GM12878 (cell line): ENCODE measurements at regions not wholly inside any gene's neighbourhood (a gene's known extent, or its start where the extent isn't known, plus 50 kb on each side); places are given as distances from the start of the nearest gene placed in this dataset.

ENCODE experiments used
- CREM ChIP-seq: IDR thresholded peaks from 2 replicates; pipeline ENCODE4 v1.6.1; 2014; ENCODE audit warnings: antibody characterized with exemption, low read depth
- CTCF ChIP-seq, 3 experiments: IDR thresholded peaks in 2 of 3; conservative IDR thresholded peaks in 1 of 3; 2 replicates each; pipeline ENCODE4 v1.5.1; 2011; ENCODE audit warnings: low read depth in 3 of 3, low read length in 3 of 3, mild to moderate bottlenecking in 3 of 3, control low read depth in 2 of 3, moderate library complexity in 2 of 3, inconsistent platforms in 1 of 3, mixed read lengths in 1 of 3; ENCODE audit not compliant: control insufficient read depth in 2 of 3, insufficient read depth in 1 of 3; ENCODE audit errors: extremely low read depth in 1 of 3
- EZH2 ChIP-seq: IDR thresholded peaks from 2 replicates; pipeline ENCODE4 v1.6.1; 2012; ENCODE audit warnings: low read depth, mild to moderate bottlenecking, control low read depth, inconsistent platforms, low read length, borderline replicate concordance; ENCODE audit not compliant: control insufficient read depth
- MLLT1 ChIP-seq: fragments of 450-650 bp; IDR thresholded peaks from 2 replicates; pipeline ENCODE4 v1.6.1; 2016; ENCODE audit warnings: mild to moderate bottlenecking
- NFIC ChIP-seq: IDR thresholded peaks from 2 replicates; pipeline ENCODE4 v1.6.1; 2012; ENCODE audit warnings: low read depth, mild to moderate bottlenecking, inconsistent platforms, low read length, moderate library complexity
- NFXL1 ChIP-seq: fragments of 450-650 bp; IDR thresholded peaks from 2 replicates; pipeline ENCODE4 v1.6.1; 2017; ENCODE audit warnings: antibody characterized with exemption, mild to moderate bottlenecking, borderline replicate concordance
- POLR2AphosphoS5 ChIP-seq: IDR thresholded peaks from 2 replicates; pipeline ENCODE4 v1.6.1; 2011; ENCODE audit warnings: mild to moderate bottlenecking, low read length, inconsistent platforms
- ZSCAN29 ChIP-seq: fragments of 450-650 bp; IDR thresholded peaks from 2 replicates; pipeline ENCODE4 v1.6.1; 2017; ENCODE audit warnings: mild to moderate bottlenecking, moderate library complexity

GRCh38 chr10:78545756-78546155 lies 512.1 kb downstream of the RPS24 start:
- TF ChIP-seq NFXL1: no peak
- TF ChIP-seq CREM: no peak
- TF ChIP-seq ZSCAN29: no peak
- no peak for TF ChIP-seq CTCF (IDR thresholded peaks at IDR 0.05 in 2 of 3, conservative IDR thresholded peaks at IDR 0.05 in 1 of 3; ENCODE audit: control insufficient read depth in 2 of 3, extremely low read depth in 1 of 3, insufficient read depth in 1 of 3, low read depth in 3 of 3, low read length in 3 of 3)
- TF ChIP-seq POLR2AphosphoS5: no peak
- TF ChIP-seq MLLT1: no peak
- no peak for TF ChIP-seq EZH2
- TF ChIP-seq NFIC: no peak
